HG02973 (cell line): ENCODE measurements at regions not wholly inside any gene's neighbourhood (a gene's known extent, or its start where the extent isn't known, plus 50 kb on each side); places are given as distances from the start of the nearest gene placed in this dataset.
"Not testable (repeated sequence)": the region's sequence is repeated elsewhere in the genome, so short reads cannot be mapped to it uniquely, and the experiment has no call there.

Source experiments
- ATAC-seq: cut with Tn5 transposase; IDR thresholded peaks from one replicate; pipeline ENCODE4 v1.9.1; 2021; ENCODE audit warnings: moderate library complexity; ENCODE audit not compliant: unreplicated experiment

GRCh38 chr4:9702019-9702418 lies 79.4 kb upstream of the DRD5 start:
- ATAC-seq, result not testable (repeated sequence)

GRCh38 chr4:9702696-9703095 lies 78.7 kb upstream of the DRD5 start:
- not testable (repeated sequence) for ATAC-seq

GRCh38 chr4:9703391-9703790 lies 78.0 kb upstream of the DRD5 start:
- ATAC-seq, result no peak

- not testable (repeated sequence) for ATAC-seq
These were observed 77.3 kb upstream of the DRD5 start for GRCh38 chr4:9704126-9704525.

GRCh38 chr4:9704551-9705332 lies 76.7 kb upstream of the DRD5 start:
- no peak for ATAC-seq

- not testable (repeated sequence) for ATAC-seq
These were observed 74.2 kb upstream of the DRD5 start for GRCh38 chr4:9707281-9707680.

GRCh38 chr4:9707936-9708335 lies 73.5 kb upstream of the DRD5 start:
- not testable (repeated sequence) for ATAC-seq

GRCh38 chr4:9709724-9710123 lies 71.7 kb upstream of the DRD5 start:
- no peak for ATAC-seq

GRCh38 chr4:9715271-9715670 lies 66.2 kb upstream of the DRD5 start:
- not testable (repeated sequence) for ATAC-seq

GRCh38 chr4:9716093-9716492 lies 65.3 kb upstream of the DRD5 start:
- no peak for ATAC-seq

- not testable (repeated sequence) for ATAC-seq
These were observed 63.0 kb upstream of the DRD5 start for GRCh38 chr4:9718246-9718939.

- ATAC-seq, result not testable (repeated sequence)
These were observed 59.3 kb upstream of the DRD5 start for GRCh38 chr4:9722131-9722530.
